ENCODE measurements at regions not wholly inside any gene's neighbourhood (a gene's known extent, or its start where the extent isn't known, plus 50 kb on each side); places are given as distances from the start of the nearest gene placed in this dataset.
"Not testable (repeated sequence)": the region's sequence is repeated elsewhere in the genome, so short reads cannot be mapped to it uniquely, and the experiment has no call there.

- DNase-seq (ENCODE audit: low read depth), result not testable (repeated sequence)
These were observed 64.2 kb upstream of the METTL9 start for GRCh38 chr16:21535201-21535600.

GRCh38 chr16:21536740-21537139 lies 62.6 kb upstream of the METTL9 start:
- not testable (repeated sequence) for DNase-seq (ENCODE audit: low read depth)

DNA sequence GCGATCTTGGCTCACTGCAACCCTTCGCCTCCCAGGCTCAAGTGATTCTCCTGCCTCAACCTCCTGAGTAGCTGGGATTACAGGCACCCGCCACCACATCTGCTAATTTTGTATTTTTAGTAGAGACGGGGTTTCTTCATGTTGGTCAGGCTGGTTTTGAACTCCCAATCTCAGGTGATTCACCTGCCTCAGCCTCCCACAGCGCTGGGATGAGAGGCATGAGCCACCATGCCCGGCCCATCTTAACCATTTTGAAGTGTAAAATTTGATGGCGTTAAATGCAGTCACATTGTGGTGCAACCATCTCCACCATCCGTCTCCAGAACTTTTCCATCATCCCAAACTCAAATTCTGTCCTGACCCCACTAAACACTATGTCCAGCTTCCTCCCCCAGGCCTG lies 61.8 kb upstream of the METTL9 start:
- DNase-seq (ENCODE audit: low read depth), result not testable (repeated sequence)

- DNase-seq (ENCODE audit: low read depth), result not testable (repeated sequence)
These were observed 60.2 kb upstream of the METTL9 start for GRCh38 chr16:21539107-21539618.

DNA sequence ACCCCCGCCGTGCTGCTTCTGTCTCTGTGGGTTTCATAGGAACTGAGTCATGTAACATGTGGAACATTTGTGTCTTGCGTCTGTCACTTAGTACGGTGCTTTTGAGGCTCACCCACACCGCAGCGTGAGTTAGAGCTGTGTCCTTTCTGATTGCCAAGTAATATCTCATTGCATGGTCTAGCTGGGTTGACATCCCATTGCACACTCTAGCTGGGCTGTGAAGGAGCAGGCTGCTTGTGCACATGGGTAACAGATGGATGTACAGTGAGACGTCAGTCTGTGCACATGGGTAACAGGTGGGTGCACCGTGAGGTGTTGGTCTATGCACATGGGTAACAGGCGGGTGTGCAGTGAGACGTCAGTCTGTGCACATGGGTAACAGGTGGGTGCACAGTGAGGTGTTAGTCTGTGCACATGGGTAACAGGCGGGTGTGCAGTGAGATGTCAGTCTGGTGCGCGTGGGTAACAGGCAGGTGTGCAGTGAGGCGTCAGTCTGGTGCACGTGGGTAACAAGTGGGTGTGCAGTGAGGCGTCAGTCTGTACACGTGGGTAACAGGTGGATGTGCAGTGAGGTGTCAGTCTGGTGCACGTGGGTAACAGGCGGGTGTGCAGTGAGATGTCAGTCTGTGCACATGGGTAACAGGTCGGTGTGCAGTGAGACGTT lies 58.5 kb upstream of the METTL9 start:
- not testable (repeated sequence) for DNase-seq (ENCODE audit: low read depth)

GRCh38 chr16:21541611-21542051 lies 57.7 kb upstream of the METTL9 start:
- not testable (repeated sequence) for DNase-seq (ENCODE audit: low read depth)

- DNase-seq (ENCODE audit: low read depth), result not testable (repeated sequence)
These were observed 57.3 kb upstream of the METTL9 start for GRCh38 chr16:21542075-21542474.

GRCh38 chr16:21542491-21543124 lies 56.8 kb upstream of the METTL9 start:
- DNase-seq (ENCODE audit: low read depth), result not testable (repeated sequence)

GRCh38 chr16:21543151-21543836 lies 56.1 kb upstream of the METTL9 start:
- DNase-seq (ENCODE audit: low read depth), result not testable (repeated sequence)

DNA sequence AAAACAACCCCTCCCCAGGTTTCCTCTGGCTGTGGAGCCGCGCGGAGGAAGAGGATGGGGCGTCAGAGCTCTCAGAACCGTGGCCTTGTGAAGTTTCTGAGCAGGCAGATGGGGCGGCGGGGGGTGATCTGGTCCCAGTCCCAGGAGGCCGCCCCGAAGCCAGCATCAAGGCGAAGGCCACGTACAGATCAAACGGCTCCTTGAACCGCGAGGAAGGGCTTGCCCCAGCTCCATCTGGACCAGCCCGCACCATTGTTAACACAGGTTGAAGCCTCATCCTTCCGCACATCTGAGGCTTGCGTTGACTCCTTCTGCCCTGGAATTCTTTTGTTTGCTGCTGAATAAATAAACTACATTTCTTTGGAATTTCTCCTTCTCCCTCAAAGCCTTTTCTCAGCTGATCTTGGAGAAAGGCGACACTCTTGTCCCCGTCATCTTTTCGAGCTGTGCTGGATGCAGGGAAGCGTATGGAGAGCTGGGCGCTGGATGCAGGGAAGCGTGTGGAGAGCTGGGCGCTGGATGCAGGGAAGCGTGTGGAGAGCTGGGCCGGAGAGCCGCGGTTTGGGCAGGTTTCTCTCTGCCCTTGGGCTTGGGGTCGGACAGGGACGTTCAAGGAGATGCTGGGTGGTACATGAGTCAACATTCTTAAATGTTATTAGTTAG lies 53.6 kb upstream of the METTL9 start:
- not testable (repeated sequence) for DNase-seq (ENCODE audit: low read depth)

GRCh38 chr16:21549396-21549795 lies 50.0 kb upstream of the METTL9 start:
- DNase-seq (ENCODE audit: low read depth), result not testable (repeated sequence)
